Pons (tissue), 1 donor: ENCODE measurements at regions not wholly inside any gene's neighbourhood (a gene's known extent, or its start where the extent isn't known, plus 50 kb on each side); places are given as distances from the start of the nearest gene placed in this dataset.

Source experiments
- DNase-seq: peaks from one replicate; pipeline ENCODE4 v3.0.0-alpha.2; 2016; ENCODE audit warnings: low spot score

GRCh38 chr10:129365767-129366402 is 101.2 kb upstream of the MGMT start:
- DNase-seq, result no peak

GRCh38 chr10:129366450-129366849 is 100.6 kb upstream of the MGMT start:
- no peak for DNase-seq

GRCh38 chr10:129369566-129369965 is 97.5 kb upstream of the MGMT start:
- no peak for DNase-seq

- no peak for DNase-seq
Observed at GRCh38 chr10:129371541-129371940, 95.5 kb upstream of the MGMT start.

GRCh38 chr10:129372172-129372571 is 94.9 kb upstream of the MGMT start:
- no peak for DNase-seq

- DNase-seq, result no peak
Observed at GRCh38 chr10:129373231-129373630, 93.8 kb upstream of the MGMT start.

- DNase-seq, result no peak
Observed at GRCh38 chr10:129373718-129374117, 93.3 kb upstream of the MGMT start.

GRCh38 chr10:129375171-129375570 is 91.9 kb upstream of the MGMT start:
- no peak for DNase-seq

GRCh38 chr10:129375912-129376311 is 91.1 kb upstream of the MGMT start:
- no peak for DNase-seq

GRCh38 chr10:129380279-129380678 is 86.8 kb upstream of the MGMT start:
- DNase-seq, result no peak

- no peak for DNase-seq
Observed at GRCh38 chr10:129381741-129382140, 85.3 kb upstream of the MGMT start.

GRCh38 chr10:129382401-129382800 is 84.6 kb upstream of the MGMT start:
- DNase-seq, result no peak

- no peak for DNase-seq
Observed at GRCh38 chr10:129383651-129384050, 83.4 kb upstream of the MGMT start.

- no peak for DNase-seq
Observed at GRCh38 chr10:129385600-129385999, 81.4 kb upstream of the MGMT start.

- no peak for DNase-seq
Observed at GRCh38 chr10:129386415-129387257, 80.4 kb upstream of the MGMT start.

- DNase-seq, result no peak
Observed at GRCh38 chr10:129387258-129387525, 79.8 kb upstream of the MGMT start.

GRCh38 chr10:129388435-129388834 is 78.6 kb upstream of the MGMT start:
- DNase-seq, result no peak

- DNase-seq, result no peak
Observed at GRCh38 chr10:129389194-129389593, 77.8 kb upstream of the MGMT start.

GRCh38 chr10:129390147-129390546 is 76.9 kb upstream of the MGMT start:
- DNase-seq, result no peak

GRCh38 chr10:129390726-129391125 is 76.3 kb upstream of the MGMT start:
- no peak for DNase-seq

GRCh38 chr10:129391464-129391863 is 75.6 kb upstream of the MGMT start:
- DNase-seq, result no peak

- DNase-seq, result no peak
Observed at GRCh38 chr10:129392855-129393254, 74.2 kb upstream of the MGMT start.

GRCh38 chr10:129393812-129394211 is 73.2 kb upstream of the MGMT start:
- DNase-seq, result no peak
